HG03025 (cell line): ENCODE measurements at regions not wholly inside any gene's neighbourhood (a gene's known extent, or its start where the extent isn't known, plus 50 kb on each side); places are given as distances from the start of the nearest gene placed in this dataset.

Experiments used
- ATAC-seq: cut with Tn5 transposase; IDR thresholded peaks from one replicate; pipeline ENCODE4 v1.9.1; 2021; ENCODE audit warnings: mild to moderate bottlenecking, moderate library complexity; ENCODE audit not compliant: unreplicated experiment, low FRiP score

DNA sequence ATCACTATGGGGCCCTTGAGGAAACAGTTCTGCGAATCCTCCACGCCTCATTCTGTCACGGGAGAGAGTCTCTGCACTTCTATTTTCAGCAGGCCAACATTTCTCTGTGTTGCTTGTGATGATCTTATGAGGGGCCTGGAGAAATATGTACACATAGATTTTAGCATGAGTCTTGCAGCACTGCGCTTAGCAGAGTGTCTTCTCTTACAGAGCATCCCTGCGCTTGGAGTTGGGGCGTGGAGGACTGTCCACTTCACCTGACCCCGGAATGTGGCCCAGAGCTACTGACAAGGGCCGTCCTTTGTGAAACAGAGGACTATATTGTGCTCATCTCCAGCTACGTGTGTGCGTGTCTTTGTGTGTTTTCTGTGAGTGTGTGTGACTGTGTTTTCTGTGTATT is 428.2 kb upstream of the IRX4 start:
- no peak for ATAC-seq

DNA sequence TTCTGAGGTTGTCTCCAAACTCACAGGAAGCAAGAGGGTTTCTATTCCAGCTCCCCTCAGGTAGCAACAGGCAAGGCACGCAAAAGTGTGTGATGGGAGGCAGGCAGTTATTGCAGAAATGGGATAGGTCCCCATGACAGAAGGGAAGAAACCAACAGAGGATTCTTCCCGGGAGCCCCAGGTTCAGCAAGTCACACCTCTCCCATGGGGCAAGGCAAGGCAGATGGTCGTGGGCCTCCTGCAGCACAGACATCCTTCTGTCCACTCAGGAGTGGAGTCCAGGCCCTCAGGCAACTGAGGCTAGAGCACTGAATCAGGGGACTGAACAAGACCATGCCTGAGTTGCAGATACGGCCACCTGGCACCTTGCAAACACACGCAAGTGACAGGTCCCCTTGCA is 424.9 kb upstream of the IRX4 start:
- ATAC-seq, result no peak

DNA sequence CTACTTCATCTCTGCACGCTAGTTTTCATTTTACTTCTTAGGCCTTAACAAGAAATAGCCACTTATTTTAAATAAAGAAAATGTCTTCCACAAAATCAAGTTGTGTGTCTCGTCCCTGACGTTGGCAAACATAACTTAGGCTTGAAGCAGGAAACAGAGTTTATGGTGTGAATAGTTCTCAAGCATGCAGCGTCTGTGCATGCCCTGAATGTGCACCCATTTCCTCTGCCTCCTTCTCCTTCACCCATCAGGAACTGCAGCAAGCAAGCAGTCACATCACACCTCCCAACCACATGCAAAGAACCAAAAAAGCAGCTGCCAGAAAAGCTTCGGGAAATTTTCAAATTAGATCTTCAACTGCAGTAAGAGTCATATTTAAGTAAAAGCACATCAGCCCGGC is 424.0 kb upstream of the IRX4 start:
- ATAC-seq, result no peak

DNA sequence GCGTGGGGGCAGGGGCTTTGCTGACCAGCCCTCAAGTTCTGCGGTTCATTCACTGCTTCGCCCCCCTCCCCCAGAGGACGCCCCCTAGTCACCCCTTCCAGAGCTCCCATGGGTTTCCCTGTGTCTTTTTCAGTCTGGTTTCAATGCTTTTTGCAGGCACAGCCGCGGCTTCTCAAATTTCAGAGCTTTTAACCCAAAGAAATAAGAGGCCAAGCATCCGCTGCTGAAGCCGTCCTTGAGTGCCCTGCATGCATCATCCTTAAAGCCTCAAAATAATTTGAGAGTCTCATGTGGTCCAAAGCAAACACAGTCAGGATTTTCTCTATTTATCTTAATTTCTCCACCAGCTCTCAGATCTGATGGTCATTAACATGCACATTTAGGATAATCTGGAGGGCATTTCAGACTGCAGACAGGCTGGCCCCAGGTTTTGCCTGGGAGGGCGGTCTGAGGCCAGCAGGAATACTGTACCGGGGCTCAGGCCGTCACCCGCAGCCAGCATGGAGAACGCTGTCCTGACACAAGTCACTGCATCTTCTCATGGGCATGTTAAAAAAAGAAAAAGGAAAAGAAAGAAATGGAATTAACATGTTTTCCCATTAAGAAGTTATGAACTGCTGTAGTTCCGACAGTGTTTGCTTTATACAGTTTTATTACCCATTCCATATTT is 420.8 kb upstream of the IRX4 start:
- ATAC-seq, result no peak

DNA sequence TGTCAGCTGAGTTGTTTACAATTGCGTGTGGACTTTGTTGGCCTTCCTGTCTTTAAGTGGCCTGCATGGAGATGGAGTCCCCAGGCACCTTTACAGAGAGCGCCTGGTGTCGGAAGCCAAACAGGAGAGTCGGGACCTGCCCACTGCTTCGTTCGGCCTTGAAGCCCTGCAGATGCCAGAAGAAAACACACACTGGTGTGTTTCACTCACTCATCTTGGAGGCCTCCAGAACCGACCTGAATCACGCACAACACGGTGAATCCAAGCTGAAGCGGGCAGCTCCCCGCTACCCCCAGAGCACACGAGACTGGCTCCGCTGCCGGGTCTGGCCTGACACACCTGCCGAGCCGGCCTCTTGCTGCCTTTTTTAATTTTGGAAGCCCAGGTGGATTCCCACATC is 419.4 kb upstream of the IRX4 start:
- no peak for ATAC-seq

DNA sequence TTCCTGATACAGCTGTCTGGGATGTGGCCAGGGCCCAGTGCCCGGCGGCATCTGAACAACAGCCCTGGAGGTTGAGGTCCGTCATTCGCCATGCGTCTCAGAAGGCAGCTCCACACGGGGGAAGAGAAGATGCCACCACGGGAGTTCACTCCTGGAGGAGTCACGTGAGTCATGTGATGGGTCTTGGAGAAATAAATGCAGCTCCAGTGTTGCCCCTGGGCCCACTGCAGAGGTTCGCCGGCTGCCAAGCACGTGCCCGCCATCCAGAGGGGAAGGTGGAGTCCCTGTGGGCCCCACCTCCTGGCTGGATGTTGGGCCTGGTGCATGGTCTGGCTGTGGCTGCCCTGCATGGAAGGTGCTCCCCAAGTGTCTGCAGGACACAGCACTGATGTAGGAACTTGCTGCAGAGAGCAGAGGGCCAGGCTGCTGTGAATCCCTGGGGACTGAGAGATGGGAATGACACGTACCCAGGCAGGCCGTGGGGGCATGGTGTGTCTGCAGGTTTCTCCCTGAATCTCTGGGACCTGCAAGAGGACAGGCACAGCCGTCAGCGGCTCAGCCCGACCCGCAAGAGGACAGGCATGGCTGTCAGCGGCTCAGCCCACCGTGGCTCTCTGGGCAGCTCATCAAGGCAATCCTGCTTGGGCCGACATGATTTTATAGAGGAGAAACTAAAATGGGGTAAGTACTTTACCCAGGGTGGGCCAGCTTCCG is 418.3 kb upstream of the IRX4 start:
- ATAC-seq, result no peak

DNA sequence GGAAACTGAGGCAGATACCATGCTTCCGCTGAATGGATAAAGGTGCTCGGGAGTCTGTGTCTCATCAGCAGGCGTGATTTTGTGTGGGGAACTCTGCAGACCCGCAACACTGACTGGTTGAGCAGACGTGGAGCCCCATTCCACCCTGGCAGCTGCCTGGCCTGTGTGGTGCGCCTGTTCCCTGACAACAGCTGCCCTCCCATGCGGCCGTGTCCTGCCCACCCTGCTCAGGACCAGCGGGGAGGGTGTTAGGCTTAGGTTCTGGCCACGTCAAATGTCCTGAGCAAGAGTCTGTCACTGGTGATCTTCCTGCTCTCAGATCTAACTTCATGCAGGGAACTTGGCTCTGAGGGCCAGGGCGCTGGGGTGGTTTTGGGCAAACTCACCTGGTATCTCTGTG is 417.7 kb upstream of the IRX4 start:
- no peak for ATAC-seq

DNA sequence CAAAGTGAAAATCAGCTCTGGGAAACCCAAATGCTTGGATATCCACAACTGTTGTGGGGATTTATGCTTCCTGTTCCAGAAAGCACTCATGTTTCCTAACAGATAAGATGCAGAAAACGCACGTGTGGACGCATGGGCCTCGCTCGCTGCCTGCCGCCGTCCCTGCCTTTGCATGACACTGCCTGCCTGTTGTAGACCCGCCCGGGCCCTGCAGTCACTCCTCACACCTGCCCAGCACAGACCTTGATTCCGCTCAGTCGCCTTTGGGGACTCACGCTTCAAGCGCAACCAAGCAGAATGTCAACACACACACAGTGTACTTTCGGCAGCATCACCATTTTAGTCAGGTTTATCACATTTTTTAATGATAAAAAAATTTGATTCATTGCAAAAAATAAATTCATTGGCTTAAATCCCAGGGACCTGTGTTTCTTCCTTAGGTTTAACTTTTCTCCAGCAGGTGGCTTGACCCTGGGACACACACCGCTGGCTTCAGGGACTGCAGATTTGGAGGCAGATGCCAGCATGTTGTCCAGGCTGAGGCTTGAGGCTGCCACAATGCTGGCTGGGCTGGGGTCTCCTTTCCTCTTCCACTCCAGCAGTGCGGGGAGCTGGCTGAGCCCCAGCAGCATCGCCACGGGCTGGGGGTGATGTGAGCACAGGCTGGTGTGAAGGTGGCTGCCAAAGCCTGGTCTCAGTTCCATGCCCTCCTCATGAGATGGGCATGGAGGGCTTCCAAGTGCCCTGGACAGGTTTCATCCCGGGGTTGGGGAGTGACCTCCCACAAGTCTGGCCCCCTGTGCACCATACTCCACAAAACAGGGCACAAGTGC is 416.9 kb upstream of the IRX4 start:
- ATAC-seq, result no peak

DNA sequence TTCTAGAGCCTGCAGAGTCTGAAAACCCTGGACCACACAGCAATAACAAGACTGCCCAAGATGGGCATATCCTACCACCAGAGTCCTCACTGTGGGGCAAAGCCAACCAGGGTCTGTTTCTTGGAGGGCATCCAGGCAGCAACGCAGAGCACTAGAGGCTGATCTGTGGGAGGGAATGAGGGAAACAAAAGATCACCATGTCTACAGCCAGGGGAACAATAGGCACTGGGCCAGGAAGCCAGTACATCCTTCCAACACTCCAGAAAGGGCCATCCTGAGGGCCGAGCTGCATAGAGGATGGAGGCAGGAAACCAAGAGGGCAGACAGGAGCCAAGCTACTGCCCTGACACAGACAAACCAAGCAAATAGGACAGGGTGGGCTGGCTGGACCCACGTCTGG is 416.1 kb upstream of the IRX4 start:
- ATAC-seq, result no peak

DNA sequence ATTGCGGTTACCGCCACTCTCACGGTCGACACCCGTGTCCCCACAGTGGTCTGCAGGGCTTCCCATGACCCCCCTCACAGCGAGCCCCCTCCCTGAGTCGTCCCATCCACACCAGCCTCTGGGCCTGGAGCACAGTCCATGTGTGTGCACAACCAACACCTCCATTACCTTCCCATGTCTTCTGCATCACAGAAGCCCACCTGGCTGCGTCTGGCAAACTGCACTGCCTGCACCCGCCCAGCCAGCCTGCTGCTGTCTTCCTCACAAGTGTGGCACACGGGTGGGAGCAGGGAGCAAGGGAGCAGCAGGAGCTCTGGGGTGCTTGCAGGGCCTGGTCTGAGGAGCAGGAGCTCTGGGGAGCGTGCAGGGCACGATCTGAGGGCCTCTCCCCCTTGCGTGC is 415.3 kb upstream of the IRX4 start:
- ATAC-seq, result no peak

DNA sequence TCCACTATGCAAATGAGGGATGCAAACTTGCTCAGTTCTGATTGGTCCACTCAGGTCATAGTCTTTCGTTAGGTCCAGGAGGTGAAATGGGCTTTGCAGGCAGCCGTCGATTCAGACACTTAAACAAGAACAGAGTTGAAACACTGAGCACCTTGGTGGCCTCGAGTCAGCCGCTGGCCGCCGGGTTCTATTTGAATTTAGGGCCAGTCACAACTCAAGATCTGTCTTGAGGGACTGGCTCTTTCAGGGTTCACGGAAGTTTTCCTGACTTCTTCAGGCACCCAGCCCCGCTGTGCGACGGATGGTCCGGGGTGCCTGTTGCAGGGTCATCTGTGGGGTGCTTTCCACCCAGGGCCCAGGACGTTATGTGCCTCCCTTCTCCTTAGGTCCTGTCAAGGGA is 412.8 kb upstream of the IRX4 start:
- ATAC-seq, result no peak

DNA sequence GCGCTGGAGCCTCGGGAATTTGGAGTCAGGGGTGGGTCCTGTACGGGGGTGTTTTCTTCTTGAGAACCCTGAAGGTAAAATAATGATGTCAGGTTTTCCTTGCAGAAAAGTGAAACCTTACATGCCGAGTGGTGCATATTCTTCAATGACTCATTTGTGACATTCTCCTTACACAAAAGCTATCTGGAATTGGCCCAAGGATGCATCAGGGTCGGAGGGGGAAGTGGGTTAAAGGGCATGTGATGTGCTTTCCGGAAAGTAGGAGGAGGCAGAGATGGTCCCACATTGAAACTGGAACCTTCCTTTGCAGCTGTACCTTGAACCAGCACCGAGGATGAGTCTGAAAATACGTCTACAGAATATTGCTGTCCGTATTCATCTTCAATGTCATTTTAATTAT is 411.2 kb upstream of the IRX4 start:
- no peak for ATAC-seq

DNA sequence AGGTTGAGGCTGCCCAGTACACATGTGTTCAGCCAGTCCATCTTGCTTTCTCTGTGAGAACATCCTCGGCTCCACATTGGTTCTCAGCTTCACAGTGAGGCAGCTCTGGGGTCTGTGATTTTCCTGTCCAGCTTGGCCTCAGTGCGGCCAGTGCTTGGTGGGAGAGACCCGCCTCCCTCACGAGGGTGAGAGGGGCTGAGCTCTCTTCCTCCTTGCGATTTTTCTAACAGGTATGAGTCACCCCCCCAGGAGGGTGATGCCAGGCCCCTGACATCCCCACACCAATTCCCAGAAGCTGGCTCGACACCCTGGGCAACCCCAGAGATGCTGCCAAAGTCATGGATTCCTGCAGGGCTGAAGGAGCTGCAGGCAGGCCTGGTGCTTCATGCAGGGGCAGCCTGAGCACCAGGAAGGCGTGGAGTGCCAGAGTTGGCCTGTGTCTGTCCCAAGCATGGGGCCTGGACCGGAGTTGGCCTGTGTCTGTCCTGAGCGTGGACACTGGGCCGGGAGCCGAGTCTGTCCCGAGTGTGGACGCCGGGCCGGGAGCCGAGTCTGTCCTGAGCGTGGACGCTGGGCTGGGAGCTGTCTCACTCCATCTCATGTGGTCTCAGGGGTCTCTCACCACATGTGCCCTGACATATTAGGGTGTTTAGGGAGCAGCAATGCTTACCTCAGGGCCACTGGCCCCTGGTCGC is 408.6 kb upstream of the IRX4 start:
- ATAC-seq, result no peak

DNA sequence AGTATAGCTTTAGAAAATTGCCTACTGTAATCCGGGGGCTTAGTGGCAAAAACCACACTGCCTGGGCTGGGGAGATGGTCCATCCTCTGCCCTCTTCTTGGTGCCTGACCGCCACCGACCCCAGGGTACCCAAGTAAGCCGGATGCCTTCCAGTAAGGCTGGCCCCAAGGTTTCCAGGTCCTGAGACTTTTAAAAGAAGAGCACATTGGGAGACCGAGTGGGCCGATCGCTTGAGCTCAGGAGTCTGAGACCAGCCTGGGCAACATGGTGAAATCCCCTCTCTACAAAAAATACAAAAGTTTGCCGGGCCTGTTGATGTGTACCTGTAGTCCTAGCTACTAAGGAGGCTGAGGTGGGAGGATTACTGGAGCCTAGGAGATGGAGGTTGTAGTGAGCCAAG is 406.7 kb upstream of the IRX4 start:
- ATAC-seq, result no peak

DNA sequence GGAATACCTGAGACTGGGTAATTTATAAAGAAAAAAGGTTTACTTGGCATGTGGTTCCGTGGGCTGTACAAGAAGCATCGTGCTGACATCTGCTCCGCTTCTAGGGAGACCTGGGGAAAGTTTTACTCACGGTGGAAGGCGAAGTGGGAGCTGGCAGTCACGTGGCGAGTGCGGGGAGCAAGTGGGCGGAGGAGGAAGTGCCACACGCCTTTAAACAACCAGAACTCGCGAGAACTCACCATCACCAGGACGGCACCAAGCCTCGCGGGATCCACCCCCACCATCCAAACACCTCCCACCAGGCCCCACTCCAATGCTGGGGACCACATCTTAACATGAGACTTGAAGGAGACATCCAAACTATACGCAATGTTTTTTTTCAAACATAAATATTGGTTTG is 406.2 kb upstream of the IRX4 start:
- ATAC-seq, result no peak

DNA sequence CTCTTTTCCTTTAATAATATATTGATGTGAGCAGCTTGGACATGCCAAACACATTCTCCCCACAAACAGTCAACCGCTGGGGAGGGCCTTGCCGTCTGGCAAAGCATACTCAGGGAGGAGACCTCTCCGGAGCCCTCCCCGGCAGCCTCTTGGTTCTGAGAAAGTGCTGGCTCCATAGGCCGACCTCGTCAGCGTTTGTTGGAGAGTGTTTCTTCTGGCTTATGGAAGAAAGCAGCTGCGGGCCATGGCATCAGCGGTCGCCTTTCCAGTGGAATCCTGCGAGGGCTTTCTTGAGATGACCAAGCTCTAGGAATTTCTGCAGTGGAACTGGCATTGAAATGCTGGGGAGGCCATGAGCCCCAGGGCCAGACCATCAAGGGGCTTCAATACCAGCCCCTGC is 405.7 kb upstream of the IRX4 start:
- ATAC-seq, result no peak

DNA sequence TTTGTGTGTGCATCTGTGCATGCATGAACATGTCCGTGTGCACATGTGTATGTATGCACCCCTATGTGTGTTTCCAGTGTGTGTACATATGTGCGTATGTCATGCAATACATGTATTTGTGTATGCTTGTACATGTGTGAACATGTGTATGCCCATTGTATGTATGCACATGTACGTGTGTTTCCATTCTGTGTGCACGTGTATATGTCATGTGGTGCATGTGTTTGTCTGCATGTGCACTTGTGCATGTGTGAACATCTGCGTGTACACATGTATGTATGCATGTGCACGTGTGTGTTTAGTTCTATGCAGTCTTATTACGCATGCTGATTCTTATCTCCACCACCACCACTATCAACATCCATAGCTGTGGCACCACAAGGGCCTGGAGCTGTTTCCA is 403.5 kb upstream of the IRX4 start:
- ATAC-seq, result no peak

DNA sequence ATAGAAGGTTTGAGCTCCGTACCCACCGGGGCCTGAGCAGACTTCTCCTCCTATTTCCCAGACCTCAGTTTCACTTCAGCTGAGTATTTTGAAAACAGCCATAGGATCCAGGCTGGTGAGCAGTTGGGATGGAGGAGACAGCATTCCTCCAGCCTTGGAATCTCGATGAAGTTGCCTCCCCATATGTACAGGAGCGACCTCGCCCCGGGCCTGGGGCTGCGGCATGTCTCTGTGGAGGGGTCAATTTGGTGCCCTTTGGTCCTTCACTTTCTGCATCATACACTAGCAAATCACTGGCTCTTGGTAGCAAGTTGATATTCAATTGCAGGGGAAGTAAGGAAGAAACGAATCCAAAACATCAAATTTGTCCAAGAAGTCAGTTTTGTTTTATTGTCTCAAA is 402.0 kb upstream of the IRX4 start:
- no peak for ATAC-seq

DNA sequence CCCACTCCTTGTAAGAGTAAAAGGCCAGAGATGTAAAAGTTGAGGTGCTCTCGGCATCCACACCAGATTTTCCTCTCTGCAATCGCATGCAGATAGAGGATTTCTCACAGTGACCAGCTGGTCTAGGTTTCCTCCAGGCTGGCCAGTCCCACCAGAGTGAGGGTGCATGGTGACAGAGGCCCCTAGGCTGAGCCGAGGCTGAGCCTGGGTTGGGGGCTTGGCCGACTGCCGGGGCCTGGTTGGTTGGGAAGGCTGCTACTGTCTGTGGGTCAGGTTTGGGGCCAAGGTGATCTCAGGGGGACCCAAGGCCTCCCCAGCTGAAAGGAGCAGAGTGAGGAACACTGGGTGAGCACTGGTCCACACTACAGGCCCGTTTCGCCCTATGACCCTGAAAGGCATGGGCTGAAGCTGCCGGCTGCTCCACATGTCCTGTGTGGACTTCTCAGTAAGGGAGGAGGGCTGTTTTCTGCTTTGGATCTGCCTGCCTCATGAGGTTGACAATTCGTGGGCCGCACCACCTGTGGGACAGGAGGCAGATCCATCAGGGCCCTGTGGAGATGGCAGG is 400.8 kb upstream of the IRX4 start:
- ATAC-seq, result no peak

DNA sequence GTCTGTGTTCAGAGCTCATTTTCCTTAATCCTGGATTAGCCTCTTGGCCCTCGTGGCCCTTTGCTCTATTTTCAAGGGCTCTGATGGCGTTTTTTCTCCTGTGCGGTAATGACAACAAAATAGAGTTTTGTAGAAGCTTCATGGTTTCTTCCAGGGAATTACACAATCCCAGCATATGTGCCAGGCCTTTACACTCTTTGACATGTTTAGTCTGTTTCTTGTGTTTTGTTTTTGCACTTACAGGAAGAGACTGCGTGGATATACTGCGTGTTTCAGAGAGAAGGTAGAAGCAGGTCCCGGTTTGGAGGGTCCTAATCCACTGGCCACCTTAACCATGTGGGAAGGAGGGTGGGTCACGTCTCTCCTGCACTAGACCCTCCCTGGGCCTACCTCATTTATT is 400.2 kb upstream of the IRX4 start:
- ATAC-seq, result no peak
